HFF-Myc (cell line): ENCODE measurements at regions not wholly inside any gene's neighbourhood (a gene's known extent, or its start where the extent isn't known, plus 50 kb on each side); places are given as distances from the start of the nearest gene placed in this dataset.
A peak's percentile ranks its signal among the peaks of the same experiment; 100 is the strongest.

ENCODE experiments used
- DNase-seq: peaks from one replicate; pipeline ENCODE4 v3.0.0-alpha.2; 2011; ENCODE audit warnings: low read depth; ENCODE audit errors: extremely low read depth
- H3K4me3 ChIP-seq: replicated peaks from 2 replicates; pipeline ENCODE4 v1.5.1; 2011; ENCODE audit warnings: low read depth, mild to moderate bottlenecking, control low read depth, low read length
- TF ChIP-seq, protein P1 (sequence below): IDR thresholded peaks from 2 replicates; pipeline ENCODE4 v1.5.1; 2012; ENCODE audit warnings: mild to moderate bottlenecking, low read depth, low read length, control low read depth; ENCODE audit errors: missing control alignments

DNA sequence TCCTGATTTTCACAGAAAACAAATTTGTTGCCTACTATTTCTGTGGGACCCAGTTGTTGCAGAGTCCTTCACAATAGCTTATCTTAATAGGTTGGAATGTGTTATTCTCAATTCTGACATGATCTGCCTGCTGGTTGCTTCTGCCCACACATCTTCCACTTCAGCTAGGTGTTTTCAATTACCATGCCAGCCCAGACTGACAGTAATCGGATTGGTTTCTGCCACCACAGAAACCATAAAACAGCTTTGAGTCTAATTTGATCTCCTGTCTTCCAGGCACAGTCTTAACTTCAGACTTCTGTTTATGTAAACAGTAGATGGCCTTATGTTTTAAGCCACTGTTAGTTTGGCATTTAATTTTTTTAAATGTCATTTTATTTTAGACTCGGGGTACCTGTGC, 248.2 kb upstream of the RBMS1 start:
- DNase-seq = no peak
- TF ChIP-seq, protein P1, sequence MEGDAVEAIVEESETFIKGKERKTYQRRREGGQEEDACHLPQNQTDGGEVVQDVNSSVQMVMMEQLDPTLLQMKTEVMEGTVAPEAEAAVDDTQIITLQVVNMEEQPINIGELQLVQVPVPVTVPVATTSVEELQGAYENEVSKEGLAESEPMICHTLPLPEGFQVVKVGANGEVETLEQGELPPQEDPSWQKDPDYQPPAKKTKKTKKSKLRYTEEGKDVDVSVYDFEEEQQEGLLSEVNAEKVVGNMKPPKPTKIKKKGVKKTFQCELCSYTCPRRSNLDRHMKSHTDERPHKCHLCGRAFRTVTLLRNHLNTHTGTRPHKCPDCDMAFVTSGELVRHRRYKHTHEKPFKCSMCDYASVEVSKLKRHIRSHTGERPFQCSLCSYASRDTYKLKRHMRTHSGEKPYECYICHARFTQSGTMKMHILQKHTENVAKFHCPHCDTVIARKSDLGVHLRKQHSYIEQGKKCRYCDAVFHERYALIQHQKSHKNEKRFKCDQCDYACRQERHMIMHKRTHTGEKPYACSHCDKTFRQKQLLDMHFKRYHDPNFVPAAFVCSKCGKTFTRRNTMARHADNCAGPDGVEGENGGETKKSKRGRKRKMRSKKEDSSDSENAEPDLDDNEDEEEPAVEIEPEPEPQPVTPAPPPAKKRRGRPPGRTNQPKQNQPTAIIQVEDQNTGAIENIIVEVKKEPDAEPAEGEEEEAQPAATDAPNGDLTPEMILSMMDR = no peak

DNA sequence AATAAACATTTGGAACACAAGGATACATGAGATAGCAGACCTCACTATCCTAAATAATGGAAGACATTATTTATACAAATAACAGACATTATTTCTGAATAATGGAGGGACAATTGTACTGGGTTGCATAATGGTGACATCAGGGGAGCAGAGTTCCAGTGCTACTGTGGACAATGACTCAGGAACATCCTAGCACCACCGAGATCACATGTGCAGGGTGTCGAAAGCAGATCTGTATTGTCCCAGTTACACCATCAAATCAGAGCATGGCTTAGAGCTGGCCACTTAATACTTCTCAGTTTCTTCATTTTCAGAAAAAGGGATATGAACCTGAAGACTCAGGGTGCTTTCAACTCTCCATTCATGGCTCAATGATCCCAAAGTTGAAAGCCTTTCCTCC, 249.1 kb upstream of the RBMS1 start:
- H3K4me3 ChIP-seq = no peak overlapping the region
- no peak for DNase-seq
- TF ChIP-seq, protein P1 = no peak

More for the DNA sequence above, 248.2 kb upstream of the RBMS1 start:
- H3K4me3 ChIP-seq = no peak overlapping the region

DNA sequence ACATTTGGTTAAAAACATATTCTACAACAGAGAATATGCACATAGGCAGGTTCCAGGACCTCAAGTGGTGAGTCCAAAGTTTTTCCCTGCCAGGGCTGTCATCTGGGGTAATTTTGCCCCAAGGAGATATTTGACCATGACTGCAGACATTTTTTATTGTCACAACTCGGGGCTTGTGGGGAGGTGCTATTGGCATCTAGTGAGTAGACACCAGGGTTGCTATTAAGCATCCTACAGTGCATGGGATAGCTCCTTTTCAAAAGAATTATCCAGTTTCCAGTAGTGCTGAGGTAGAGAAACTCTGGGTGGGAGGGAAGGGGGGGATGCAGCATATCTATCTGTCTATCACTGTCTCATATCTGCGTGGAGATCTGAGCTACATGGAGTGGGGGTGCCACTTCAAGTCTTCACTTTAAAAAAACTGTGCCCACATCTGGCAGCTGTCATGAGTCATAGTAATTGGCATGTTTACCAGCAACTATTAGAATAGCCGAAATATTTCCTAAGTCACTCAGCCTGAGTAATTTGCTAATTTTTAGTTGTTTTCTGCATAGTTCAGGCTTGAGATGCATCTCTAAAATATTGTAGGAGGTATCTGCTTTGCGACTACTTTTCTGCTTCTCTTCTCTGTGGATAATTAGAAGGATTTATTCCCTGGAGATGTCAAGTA, 254.0 kb upstream of the RBMS1 start:
- TF ChIP-seq, protein P1 = no peak
- peak; percentile 60 for DNase-seq
- no peak overlapping the region for H3K4me3 ChIP-seq

DNA sequence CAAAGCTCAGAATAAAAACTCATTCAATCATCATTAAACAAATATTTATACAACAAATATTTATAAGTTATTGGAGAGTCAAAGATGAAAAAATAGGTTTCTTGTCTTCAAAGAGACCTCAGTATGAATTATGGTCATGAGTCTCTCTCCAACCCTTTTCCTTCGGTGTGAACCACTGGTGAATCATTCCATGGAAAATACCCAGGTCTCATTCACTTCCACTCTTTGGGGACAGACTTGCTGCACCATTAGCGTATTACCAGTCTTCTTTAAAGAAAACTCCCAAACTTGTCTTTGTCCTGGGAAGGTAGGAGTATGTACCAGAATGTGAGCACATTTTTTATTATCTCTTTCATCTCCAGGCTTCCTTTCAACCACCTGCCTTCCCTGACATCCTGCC, 257.4 kb upstream of the RBMS1 start:
- no peak for DNase-seq
- TF ChIP-seq, protein P1 = no peak
- H3K4me3 ChIP-seq = no peak overlapping the region

DNA sequence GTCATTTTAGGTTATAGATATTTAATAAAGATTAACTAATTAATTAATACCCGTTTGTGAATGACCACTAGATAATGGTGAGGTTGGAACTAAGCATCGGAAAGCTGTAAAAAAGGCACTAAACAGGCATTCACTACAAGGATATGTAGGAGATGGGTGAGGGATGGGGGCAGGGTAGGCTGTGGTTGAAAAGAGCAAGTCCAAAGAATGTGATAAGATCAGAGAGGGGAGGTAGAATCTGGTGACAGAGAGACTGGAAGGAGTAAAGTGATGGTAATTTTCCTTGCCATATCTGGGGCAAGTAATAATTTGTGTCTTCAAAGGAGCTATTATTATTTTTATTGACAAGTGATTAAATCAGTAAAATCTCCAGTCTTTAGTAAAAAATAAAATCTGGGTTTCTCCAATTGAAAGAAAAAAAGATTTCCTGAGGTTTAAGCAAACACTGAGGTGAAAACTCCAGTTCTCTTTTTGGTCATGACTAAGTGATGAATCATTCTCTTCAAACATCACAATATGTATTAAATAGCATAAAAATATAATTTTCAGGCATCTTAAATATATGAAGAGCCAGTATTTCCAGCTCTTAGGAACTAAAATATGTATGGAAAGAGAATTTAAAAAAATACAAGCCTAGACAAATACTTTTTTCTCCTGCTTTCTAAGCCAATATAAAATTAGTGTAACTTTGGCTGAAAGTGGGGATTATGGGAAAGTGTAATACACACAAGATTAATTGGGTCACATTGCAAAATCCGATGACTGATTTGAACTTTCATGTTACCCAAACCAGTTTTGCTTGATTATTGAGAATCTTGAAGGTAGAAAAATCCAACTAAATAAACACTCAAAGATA, 259.1 kb upstream of the RBMS1 start:
- TF ChIP-seq, protein P1 = no peak
- DNase-seq = no peak

DNA sequence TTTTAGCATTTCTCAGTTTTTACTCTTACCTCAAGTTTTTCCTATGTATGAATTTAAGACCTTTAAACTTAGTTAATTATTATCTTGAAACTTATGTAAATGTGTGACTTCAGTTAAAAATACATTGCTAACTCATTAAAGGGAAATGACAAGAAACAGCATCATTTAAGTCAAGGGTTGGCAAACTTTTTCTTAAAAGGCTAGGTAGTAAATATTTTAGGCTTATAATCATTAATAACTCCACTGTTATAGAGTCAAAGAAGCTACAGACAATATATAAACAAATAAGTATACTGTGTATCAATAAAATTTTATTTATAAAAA, 259.7 kb upstream of the RBMS1 start:
- H3K4me3 ChIP-seq = no peak overlapping the region
- no peak for DNase-seq
- TF ChIP-seq, protein P1 = no peak

More for the DNA sequence above, 259.1 kb upstream of the RBMS1 start:
- no peak overlapping the region for H3K4me3 ChIP-seq

DNA sequence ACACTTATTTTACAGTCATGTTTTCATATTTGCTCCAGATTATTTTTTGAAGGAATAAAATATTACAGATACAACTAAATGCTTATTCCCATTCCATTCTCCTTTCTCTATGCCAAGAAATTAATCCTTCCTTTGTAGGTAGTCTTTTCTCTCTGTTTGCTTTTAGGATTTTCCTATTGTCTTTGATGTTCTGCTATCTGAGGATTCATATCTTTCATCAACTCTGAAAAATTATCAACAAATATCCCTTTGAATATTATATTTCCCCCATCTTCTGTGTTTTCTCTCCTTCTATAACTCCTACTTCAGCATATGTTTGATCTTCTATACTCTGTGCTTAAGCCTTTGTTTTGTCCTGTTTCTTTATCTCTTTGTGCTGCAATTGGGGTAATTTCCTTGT, 260.4 kb upstream of the RBMS1 start:
- TF ChIP-seq, protein P1 = no peak
- no peak overlapping the region for H3K4me3 ChIP-seq

More for the DNA sequence above, 260.4 kb upstream of the RBMS1 start:
- no peak for DNase-seq
